NB4 (cell line): ENCODE measurements at regions not wholly inside any gene's neighbourhood (a gene's known extent, or its start where the extent isn't known, plus 50 kb on each side); places are given as distances from the start of the nearest gene placed in this dataset.

Experiments used
- TF ChIP-seq, protein P1 (sequence below): IDR thresholded peaks from one replicate; pipeline ENCODE4 v1.5.1; 2012; ENCODE audit warnings: low read depth, low read length
- TF ChIP-seq, protein P2 (sequence below): IDR thresholded peaks from 2 replicates; pipeline ENCODE4 v1.6.1; 2011; ENCODE audit warnings: low read depth, low read length

DNA sequence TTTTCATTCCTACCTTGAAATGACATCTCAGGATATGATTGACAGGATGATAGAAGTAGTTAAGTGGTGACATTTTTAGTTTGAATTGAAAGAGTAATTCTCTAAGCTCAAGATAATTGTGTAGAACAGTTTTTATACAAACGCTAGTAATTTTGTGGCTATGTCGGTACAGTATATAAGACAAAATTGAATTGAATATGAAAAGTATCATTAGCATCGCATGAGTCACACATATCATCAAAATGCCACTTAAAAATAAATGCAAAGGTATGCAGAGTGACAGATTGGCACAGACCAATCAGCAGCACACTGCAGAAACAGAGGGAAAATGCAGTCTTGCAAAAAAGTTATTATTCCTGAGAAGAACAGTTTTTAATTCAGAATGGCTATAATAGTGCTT, 608.2 kb upstream of the NETO1 start:
- TF ChIP-seq, protein P1, sequence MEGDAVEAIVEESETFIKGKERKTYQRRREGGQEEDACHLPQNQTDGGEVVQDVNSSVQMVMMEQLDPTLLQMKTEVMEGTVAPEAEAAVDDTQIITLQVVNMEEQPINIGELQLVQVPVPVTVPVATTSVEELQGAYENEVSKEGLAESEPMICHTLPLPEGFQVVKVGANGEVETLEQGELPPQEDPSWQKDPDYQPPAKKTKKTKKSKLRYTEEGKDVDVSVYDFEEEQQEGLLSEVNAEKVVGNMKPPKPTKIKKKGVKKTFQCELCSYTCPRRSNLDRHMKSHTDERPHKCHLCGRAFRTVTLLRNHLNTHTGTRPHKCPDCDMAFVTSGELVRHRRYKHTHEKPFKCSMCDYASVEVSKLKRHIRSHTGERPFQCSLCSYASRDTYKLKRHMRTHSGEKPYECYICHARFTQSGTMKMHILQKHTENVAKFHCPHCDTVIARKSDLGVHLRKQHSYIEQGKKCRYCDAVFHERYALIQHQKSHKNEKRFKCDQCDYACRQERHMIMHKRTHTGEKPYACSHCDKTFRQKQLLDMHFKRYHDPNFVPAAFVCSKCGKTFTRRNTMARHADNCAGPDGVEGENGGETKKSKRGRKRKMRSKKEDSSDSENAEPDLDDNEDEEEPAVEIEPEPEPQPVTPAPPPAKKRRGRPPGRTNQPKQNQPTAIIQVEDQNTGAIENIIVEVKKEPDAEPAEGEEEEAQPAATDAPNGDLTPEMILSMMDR, result no peak
- TF ChIP-seq, protein P2, sequence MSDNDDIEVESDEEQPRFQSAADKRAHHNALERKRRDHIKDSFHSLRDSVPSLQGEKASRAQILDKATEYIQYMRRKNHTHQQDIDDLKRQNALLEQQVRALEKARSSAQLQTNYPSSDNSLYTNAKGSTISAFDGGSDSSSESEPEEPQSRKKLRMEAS, result no peak
